Natural killer cell treated with Interleukin-12 subunit alpha and Interleukin-12 subunit beta and Interleukin-15 and Interleukin-18, amount 100 ng/mL, for 72 hours (primary cell): ENCODE measurements at regions not wholly inside any gene's neighbourhood (a gene's known extent, or its start where the extent isn't known, plus 50 kb on each side); places are given as distances from the start of the nearest gene placed in this dataset.

ENCODE experiments used
- ATAC-seq, 2 donors: fragments of 150-1000 bp; cut with Tn5 transposase in 1 of 2; sonication (Bioruptor Pico), chemical (Tn5 transposase) in 1 of 2; 2 replicates each; pipeline ENCODE4 v1.10.0; 2021
- DNase-seq: peaks from one replicate; pipeline ENCODE4 v3.0.0; 2022; ENCODE audit warnings: low spot score
- H3K27ac Mint-ChIP-seq, 2 donors: 1 replicate in 1 of 2; 2 replicates in 1 of 2; pipeline ENCODE4 v1.8.0; 2022; ENCODE audit warnings: mixed read lengths in 2 of 2, mild to moderate bottlenecking in 1 of 2, moderate library complexity in 1 of 2
- H3K27me3 Mint-ChIP-seq, 2 donors: 1 replicate in 1 of 2; 2 replicates in 1 of 2; pipeline ENCODE4 v1.8.0; 2022; ENCODE audit warnings: mixed read lengths in 2 of 2
- H3K36me3 Mint-ChIP-seq: one replicate; pipeline ENCODE4 v1.8.0; 2022; ENCODE audit warnings: mixed read lengths
- H3K4me1 Mint-ChIP-seq, 2 donors: 1 replicate in 1 of 2; 2 replicates in 1 of 2; pipeline ENCODE4 v1.8.0; 2022; ENCODE audit warnings: low read depth in 2 of 2, mixed read lengths in 2 of 2, mild to moderate bottlenecking in 1 of 2
- H3K4me3 Mint-ChIP-seq: one replicate; pipeline ENCODE4 v1.8.0; 2022; ENCODE audit warnings: mixed read lengths
- H3K9me3 Mint-ChIP-seq: 2 replicates; pipeline ENCODE4 v1.8.0; 2022; ENCODE audit warnings: mixed read lengths

DNA sequence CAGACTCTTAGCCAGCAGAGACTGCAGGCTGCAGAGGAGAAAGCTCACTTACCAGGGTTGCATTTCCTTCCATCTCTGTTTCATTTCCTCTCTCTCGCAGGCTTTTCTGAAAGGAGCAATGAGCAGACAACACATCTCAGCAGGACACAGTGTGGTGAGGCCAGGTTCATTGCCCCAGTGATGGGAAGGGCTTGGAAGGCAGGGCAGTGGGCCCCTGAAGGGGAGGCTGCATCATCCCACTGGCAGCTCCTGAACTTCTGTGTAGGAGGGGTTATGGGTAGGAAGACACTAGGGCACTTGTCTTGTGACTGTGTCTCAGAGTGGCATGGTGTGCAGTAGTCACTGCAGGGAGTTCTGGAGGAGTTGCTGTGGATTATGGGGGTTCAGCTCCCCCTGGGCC, 246.8 kb downstream of the QKI start:
- DNase-seq (no peak), ATAC-seq (peak in 1 of 2 donors; percentile 36)
- Mint-ChIP-seq H3K27ac (peak overlapping the region in 1 of 2 donors; percentile 9), H3K27me3 (peaks cover 22 to 23% of the 10 kb centered on the region in 2 donors), H3K36me3 (peaks cover 21% of the 10 kb centered on the region), H3K4me1 (peaks cover 10 to 11% of the 10 kb centered on the region in 2 donors), H3K9me3 (peaks cover 5% of the 10 kb centered on the region), H3K4me3 (no peak overlapping the region)

- peaks cover 22 to 23% of the 10 kb centered on the region in 2 donors for H3K27me3 Mint-ChIP-seq
- H3K36me3 Mint-ChIP-seq: peaks cover 21% of the 10 kb centered on the region
- DNase-seq (no peak), ATAC-seq (no peak)
- peaks cover 10 to 11% of the 10 kb centered on the region in 2 donors for H3K4me1 Mint-ChIP-seq
- H3K9me3 Mint-ChIP-seq: peaks cover 6% of the 10 kb centered on the region
- H3K27ac Mint-ChIP-seq: no peak overlapping the region
- H3K4me3 Mint-ChIP-seq: no peak overlapping the region
Observed at GRCh38 chr6:163659803-163660202, 245.3 kb downstream of the QKI start.

- ATAC-seq: no peak
- H3K27ac Mint-ChIP-seq: no peak overlapping the region
Observed at GRCh38 chr6:163655217-163656121, 241.0 kb downstream of the QKI start.

GRCh38 chr6:163651915-163652668, 237.6 kb downstream of the QKI start:
- H3K9me3 Mint-ChIP-seq: peaks cover 2% of the 10 kb centered on the region
- ATAC-seq (no peak), DNase-seq (no peak)
- peaks cover 0 to 3% of the 10 kb centered on the region in 2 donors for H3K4me1 Mint-ChIP-seq
- peaks cover 0 to 3% of the 10 kb centered on the region in 2 donors for H3K27me3 Mint-ChIP-seq
- H3K27ac Mint-ChIP-seq: no peak overlapping the region
- H3K36me3 Mint-ChIP-seq: peaks cover under 1% of the 10 kb centered on the region
- H3K4me3 Mint-ChIP-seq: no peak overlapping the region

More at GRCh38 chr6:163655217-163656121, 241.0 kb downstream of the QKI start:
- H3K36me3 Mint-ChIP-seq: peaks cover 21% of the 10 kb centered on the region
- DNase-seq: no peak
- peaks cover 18 to 23% of the 10 kb centered on the region in 2 donors for H3K27me3 Mint-ChIP-seq
- no peaks in the 10 kb centered on the region for H3K4me1 Mint-ChIP-seq
- peaks cover 7% of the 10 kb centered on the region for H3K9me3 Mint-ChIP-seq
- H3K4me3 Mint-ChIP-seq: no peak overlapping the region

- peaks cover 0 to 3% of the 10 kb centered on the region in 2 donors for H3K27me3 Mint-ChIP-seq
- H3K4me1 Mint-ChIP-seq: peaks cover 0 to 3% of the 10 kb centered on the region in 2 donors
- no peak overlapping the region for H3K27ac Mint-ChIP-seq
- H3K36me3 Mint-ChIP-seq: no peaks in the 10 kb centered on the region
- ATAC-seq (no peak), DNase-seq (no peak)
- H3K9me3 Mint-ChIP-seq: peaks cover 2% of the 10 kb centered on the region
- H3K4me3 Mint-ChIP-seq: no peak overlapping the region
Observed at GRCh38 chr6:163651426-163651825, 236.9 kb downstream of the QKI start.

- ATAC-seq (no peak), DNase-seq (no peak)
- no peaks in the 10 kb centered on the region for H3K9me3 Mint-ChIP-seq
- peaks cover 0 to 3% of the 10 kb centered on the region in 2 donors for H3K4me1 Mint-ChIP-seq
- H3K27me3 Mint-ChIP-seq: peaks cover 0 to 7% of the 10 kb centered on the region in 2 donors
- no peak overlapping the region for H3K27ac Mint-ChIP-seq
- H3K4me3 Mint-ChIP-seq: no peak overlapping the region
- H3K36me3 Mint-ChIP-seq: no peaks in the 10 kb centered on the region
Observed at GRCh38 chr6:163648868-163649267, 234.3 kb downstream of the QKI start.

- H3K36me3 Mint-ChIP-seq: no peaks in the 10 kb centered on the region
- peaks cover 0 to 7% of the 10 kb centered on the region in 2 donors for H3K27me3 Mint-ChIP-seq
- ATAC-seq (peak in 1 of 2 donors; percentile 7), DNase-seq (no peak)
- peaks cover 0 to 3% of the 10 kb centered on the region in 2 donors for H3K4me1 Mint-ChIP-seq
- H3K9me3 Mint-ChIP-seq: no peaks in the 10 kb centered on the region
- no peak overlapping the region for H3K4me3 Mint-ChIP-seq
- H3K27ac Mint-ChIP-seq: no peak overlapping the region
Observed at GRCh38 chr6:163647624-163648023, 233.1 kb downstream of the QKI start.

DNA sequence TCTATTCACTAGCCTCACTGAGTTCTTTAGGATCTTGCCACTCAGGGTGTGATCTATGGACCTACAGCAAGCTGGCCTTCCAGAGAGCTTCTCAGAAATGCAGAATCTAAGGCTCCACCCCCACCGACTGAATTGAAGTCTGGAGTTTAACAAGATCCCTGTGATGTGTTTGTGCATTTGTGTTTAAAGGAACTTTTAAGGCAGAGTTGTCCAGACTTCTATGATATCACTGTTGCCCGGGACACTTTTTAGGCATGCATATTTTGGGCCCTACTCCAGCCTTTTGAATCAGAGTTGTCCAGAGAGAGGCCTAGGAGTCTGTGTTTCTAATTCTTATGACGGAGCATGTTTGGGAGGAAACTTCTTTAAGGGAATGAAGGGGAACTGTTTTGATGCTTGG, 232.3 kb downstream of the QKI start:
- H3K4me3 Mint-ChIP-seq: no peak overlapping the region
- H3K4me1 Mint-ChIP-seq: peaks cover 0 to 3% of the 10 kb centered on the region in 2 donors
- no peak for ATAC-seq
- H3K27me3 Mint-ChIP-seq: peaks cover 0 to 7% of the 10 kb centered on the region in 2 donors
- no peak for DNase-seq
- H3K27ac Mint-ChIP-seq: no peak overlapping the region
- no peaks in the 10 kb centered on the region for H3K9me3 Mint-ChIP-seq
- H3K36me3 Mint-ChIP-seq: no peaks in the 10 kb centered on the region

- Mint-ChIP-seq H3K36me3 (no peaks in the 10 kb centered on the region), H3K4me3 (no peak overlapping the region), H3K4me1 (peaks cover 0 to 3% of the 10 kb centered on the region in 2 donors), H3K9me3 (no peaks in the 10 kb centered on the region), H3K27me3 (peaks cover 0 to 7% of the 10 kb centered on the region in 2 donors), H3K27ac (no peak overlapping the region)
- ATAC-seq (no peak), DNase-seq (no peak)
Observed at GRCh38 chr6:163646133-163646532, 231.6 kb downstream of the QKI start.

DNA sequence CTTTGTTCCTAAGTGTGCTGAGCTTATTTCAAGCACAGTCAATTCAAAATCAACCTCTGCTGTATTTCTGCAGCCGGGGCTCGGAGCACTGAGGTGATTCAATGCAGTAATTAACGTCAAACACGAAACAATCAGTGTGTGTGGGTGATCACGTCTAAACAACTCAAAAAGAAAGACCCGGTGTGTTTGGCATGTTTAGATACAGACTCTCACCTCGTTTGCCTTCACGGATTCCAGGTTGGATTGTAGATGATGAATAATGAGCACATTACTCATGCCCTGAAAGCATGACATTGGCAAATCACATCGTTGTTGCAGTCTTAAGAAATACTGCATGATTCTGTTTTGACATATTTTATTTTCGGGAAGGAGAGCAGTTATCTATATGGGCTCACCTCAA, 231.0 kb downstream of the QKI start:
- Mint-ChIP-seq H3K27me3 (peaks cover 0 to 7% of the 10 kb centered on the region in 2 donors), H3K36me3 (no peaks in the 10 kb centered on the region), H3K4me3 (no peak overlapping the region), H3K9me3 (no peaks in the 10 kb centered on the region), H3K27ac (no peak overlapping the region), H3K4me1 (peaks cover 0 to 3% of the 10 kb centered on the region in 2 donors)
- ATAC-seq (no peak), DNase-seq (no peak)

DNA sequence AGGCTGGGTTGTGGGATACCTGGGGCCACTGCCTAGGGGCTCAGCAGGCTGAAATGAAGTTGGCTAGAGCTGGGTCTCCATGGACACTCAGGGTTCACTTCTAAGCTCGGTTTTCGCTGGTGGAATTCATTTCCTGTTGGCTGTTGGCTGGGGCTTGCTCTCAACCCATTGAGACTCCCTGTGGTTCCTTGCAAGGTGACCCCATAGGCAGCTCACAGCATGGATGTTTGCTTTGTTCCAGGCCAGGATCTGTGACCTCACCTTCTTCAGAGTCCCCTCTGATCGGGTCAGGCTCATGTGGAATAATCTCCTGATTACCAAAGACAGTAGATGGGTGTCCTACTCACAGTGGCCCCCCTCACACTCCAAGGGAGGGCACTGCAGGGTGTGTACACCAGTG, 229.3 kb downstream of the QKI start:
- DNase-seq (no peak), ATAC-seq (peak; percentile 11 to 36)
- no peaks in the 10 kb centered on the region for H3K4me1 Mint-ChIP-seq
- no peaks in the 10 kb centered on the region for H3K36me3 Mint-ChIP-seq
- peaks cover 0 to 3% of the 10 kb centered on the region in 2 donors for H3K27me3 Mint-ChIP-seq
- H3K9me3 Mint-ChIP-seq: no peaks in the 10 kb centered on the region
- H3K27ac Mint-ChIP-seq: no peak overlapping the region
- H3K4me3 Mint-ChIP-seq: no peak overlapping the region

- ATAC-seq (no peak), DNase-seq (no peak)
- Mint-ChIP-seq H3K36me3 (no peaks in the 10 kb centered on the region), H3K9me3 (no peaks in the 10 kb centered on the region), H3K4me3 (no peak overlapping the region), H3K27me3 (peaks cover 0 to 3% of the 10 kb centered on the region in 2 donors), H3K27ac (no peak overlapping the region), H3K4me1 (no peaks in the 10 kb centered on the region)
Observed at GRCh38 chr6:163641706-163642105, 227.2 kb downstream of the QKI start.

DNA sequence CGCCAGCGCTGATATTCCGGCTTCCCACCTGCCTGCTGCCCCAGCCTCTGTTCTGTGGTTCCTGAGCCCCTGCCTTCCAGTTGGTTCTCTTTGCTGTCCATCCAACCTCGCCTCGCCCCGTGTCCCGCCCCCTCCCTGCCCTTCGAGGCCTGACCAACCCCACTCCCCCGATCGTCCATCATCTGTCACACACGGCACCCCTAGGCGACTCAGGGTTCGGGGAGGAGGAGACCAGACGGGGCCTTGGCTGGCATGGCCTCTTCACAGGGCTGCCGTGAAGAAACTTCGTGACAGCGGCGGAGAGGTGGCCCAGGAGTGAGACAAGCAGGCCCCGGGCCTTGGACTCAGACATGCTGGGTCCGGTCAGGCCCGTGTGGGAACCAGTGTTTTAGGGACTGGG, 226.1 kb downstream of the QKI start:
- Mint-ChIP-seq H3K9me3 (no peaks in the 10 kb centered on the region), H3K4me1 (no peaks in the 10 kb centered on the region), H3K36me3 (no peaks in the 10 kb centered on the region), H3K27me3 (peaks cover 0 to under 1% of the 10 kb centered on the region in 2 donors), H3K4me3 (no peak overlapping the region), H3K27ac (no peak overlapping the region)
- ATAC-seq: no peak
- no peak for DNase-seq

- Mint-ChIP-seq H3K27me3 (peaks cover 8 to 16% of the 10 kb centered on the region in 2 donors), H3K36me3 (peaks cover under 1% of the 10 kb centered on the region), H3K4me1 (no peaks in the 10 kb centered on the region), H3K9me3 (no peaks in the 10 kb centered on the region), H3K27ac (no peak overlapping the region), H3K4me3 (no peak overlapping the region)
- ATAC-seq (no peak), DNase-seq (no peak)
Observed at GRCh38 chr6:163637524-163637923, 223.0 kb downstream of the QKI start.
